ENCODE measurements at regions not wholly inside any gene's neighbourhood (a gene's known extent, or its start where the extent isn't known, plus 50 kb on each side); places are given as distances from the start of the nearest gene placed in this dataset.
"Not testable (repeated sequence)": the region's sequence is repeated elsewhere in the genome, so short reads cannot be mapped to it uniquely, and the experiment has no call there.

DNA sequence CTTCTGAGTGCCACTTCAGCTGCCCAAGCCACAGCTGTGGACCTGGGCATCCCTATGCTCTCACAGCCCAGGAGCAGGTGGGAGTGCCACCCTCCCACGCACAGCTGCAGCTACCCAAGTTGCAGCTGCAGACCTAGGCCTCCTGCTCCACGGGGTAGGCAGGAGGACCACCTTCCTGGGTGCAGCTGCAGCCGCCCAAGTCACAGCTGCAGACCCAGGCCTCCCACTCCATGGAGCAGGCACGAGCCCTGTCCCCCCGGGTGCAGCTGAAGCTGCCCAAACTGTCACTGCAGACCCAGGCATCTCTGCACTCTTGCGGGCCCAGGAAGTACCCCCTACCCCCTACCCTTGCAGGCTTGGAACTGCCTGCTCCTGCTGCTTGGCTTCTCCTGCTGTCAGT, 260.2 kb downstream of the XPNPEP1 start:
- H3K4me3 ChIP-seq (ENCODE audit: low read depth, low read length) = no peak overlapping the region

DNA sequence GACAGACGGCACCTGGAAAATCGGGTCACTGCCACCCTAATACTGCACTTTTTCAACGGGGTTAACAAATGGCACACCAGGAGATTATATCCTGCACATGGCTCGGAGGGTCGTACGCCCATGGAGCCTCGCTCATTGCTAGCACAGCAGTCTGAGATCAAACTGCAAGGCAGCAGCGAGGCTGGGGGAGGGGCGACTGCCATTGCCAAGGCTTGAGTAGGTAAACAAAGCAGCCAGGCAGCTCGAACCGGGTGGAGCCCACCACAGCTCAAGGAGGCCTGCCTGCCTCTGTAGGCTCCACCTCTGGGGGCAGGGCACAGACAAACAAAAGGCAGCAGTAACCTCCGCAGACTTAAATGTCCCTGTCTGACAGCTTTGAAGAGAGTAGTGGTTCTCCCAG, 270.7 kb downstream of the XPNPEP1 start:
- H3K4me3 ChIP-seq (ENCODE audit: low read depth, low read length) = not testable (repeated sequence)

DNA sequence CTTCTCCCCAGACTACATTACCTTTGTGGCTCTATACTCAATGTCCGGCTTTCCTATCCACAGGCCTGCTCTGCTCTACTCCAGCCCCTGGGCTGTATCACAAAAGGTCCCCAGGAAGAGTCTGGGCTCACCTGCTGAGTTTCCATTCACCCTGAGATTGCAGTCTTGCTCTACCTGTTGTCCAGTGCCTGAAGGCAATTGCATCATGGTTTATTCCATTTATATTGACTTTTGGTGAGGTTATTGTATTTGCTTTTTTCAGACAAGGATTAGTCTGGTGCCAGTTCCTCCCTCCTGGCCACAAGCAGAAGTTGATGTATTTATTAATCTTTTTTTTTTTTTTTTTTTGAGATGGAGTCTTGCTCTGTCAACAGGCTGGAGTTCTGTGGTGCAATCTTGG, 273.1 kb downstream of the XPNPEP1 start:
- H3K4me3 ChIP-seq (ENCODE audit: low read depth, low read length) = no peak overlapping the region

DNA sequence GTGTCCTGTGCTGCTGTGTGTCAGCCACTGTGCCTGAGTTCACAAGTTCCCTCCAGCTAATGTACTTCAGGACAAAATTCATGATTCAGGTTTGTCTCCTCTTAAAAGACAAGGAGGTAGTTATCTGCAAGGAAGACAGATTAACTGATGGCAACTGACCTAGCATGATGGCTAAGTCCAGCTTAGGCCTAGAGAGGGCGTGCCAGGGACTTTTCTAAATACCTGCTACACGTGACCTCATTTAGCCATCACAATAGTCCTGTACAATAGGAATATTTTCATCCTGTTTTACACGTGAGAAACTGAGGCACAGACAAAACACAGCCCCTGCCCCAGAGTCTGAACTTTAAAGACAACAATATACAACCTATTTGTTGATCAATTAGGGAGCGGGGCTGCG, 275.7 kb downstream of the XPNPEP1 start:
- H3K4me3 ChIP-seq (ENCODE audit: low read depth, low read length) = no peak overlapping the region

DNA sequence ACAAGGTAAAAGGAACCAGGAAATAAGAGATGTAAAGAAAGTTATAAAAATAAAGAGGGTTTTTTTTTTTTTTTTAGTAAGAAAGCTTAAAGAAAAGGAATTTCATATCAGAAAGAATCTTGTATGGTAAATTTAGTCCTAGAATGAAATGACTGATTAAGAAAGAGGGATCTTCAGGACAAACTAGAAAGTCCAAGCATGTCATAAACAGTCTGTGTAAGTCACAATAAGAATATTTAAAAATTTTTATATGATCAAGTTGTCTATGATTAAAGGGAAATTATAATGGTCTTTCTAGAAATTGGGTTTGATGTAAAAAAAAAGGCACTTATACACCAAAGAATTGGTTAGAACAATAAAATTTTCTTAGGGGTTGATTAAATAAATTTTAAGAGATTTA, 289.5 kb downstream of the XPNPEP1 start:
- no peak overlapping the region for H3K4me3 ChIP-seq (ENCODE audit: low read depth, low read length)

DNA sequence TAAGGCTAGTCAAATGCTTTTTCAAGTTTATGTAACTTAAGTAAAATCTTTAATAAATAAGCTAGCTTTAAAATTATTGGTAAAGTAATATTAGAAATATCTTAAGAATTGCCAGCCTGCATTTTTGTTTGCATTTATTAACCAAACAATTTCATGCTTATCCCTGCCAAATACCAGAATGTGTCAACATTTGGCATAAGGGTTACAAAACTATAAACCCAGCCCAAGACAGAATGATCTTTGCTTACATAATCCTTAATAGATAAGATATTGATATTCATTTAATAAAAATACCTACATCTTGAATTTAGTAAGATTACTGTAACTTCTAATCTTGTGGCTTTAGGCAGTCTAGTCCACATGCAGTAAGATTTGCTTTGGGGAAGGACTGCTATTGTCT, 290.3 kb downstream of the XPNPEP1 start:
- not testable (repeated sequence) for H3K4me3 ChIP-seq (ENCODE audit: low read depth, low read length)

DNA sequence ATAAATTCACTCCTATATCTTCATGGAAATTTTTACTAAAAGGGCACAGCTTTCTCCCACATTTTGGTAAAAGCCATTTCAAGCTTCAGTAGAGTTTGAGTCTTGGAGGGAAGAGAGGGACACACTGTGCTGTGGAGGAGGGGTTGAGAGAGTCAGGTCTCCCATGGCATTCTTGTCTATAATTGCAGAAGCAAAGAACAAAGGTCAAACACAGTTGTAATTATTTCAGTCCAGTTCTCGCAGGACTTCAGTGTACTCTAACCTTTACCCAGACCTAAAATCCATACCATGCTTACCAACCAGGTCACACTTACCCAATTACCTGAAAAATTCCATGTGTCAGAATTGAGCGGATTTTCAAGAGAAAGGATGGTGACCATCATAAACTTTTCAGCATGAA, 298.4 kb downstream of the XPNPEP1 start:
- H3K4me3 ChIP-seq (ENCODE audit: low read depth, low read length) = no peak overlapping the region

DNA sequence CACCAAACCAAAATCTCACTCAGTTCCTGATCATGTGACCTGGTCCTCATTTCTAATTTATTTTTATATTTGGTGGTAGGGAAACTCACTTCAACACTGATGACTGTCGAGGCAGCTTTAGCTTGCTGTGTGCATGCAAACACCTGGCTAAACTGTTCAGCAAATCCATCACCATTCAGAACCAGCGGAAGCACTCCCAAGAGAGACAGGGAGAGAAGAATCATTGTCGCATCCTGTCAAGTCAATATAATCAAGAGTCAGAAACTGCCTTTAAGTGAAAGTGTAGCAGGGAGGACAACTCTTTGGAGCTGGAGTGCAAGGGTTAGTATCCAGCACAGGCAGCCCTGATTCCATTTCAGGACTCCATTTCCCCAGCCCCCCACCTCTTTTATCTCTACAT, 300.7 kb downstream of the XPNPEP1 start:
- no peak overlapping the region for H3K4me3 ChIP-seq (ENCODE audit: low read depth, low read length)

DNA sequence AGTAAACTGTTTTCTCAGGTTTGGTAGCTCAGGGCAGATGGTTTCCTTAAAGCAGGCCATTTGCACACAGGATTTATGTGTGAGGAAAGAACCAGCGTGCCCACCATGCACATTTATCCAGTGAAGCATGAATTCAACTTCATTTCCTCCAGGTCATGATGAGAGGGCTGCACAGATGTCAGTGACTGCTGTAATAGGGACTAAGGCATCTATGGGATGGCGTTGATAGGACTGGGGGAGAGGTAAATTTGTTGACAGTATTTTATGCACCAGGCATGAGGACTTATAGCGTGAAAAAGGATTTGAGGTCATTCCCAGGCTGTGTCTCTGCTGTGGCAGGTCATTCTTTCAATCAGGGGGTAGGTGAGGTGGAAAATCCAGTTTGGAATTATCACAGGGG, 302.9 kb downstream of the XPNPEP1 start:
- no peak overlapping the region for H3K4me3 ChIP-seq (ENCODE audit: low read depth, low read length)

DNA sequence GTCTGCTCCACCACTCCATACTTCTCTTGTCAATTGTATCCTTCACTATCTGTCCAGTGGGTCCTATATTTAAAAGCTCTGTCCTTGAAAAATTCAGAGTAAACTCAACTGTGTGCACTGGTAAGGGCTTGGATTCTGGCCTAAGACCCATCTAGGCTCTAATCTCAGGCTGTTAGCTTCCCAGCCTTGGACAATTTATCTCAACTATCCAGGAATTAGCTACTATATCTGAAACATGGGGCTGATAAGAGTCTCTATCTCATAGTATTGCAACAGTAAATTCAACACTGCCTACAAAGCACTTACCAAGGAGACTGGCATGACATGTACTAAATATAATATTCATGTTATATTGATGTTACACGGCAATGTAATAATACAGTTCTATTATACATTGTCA, 303.4 kb downstream of the XPNPEP1 start:
- H3K4me3 ChIP-seq (ENCODE audit: low read depth, low read length) = no peak overlapping the region

DNA sequence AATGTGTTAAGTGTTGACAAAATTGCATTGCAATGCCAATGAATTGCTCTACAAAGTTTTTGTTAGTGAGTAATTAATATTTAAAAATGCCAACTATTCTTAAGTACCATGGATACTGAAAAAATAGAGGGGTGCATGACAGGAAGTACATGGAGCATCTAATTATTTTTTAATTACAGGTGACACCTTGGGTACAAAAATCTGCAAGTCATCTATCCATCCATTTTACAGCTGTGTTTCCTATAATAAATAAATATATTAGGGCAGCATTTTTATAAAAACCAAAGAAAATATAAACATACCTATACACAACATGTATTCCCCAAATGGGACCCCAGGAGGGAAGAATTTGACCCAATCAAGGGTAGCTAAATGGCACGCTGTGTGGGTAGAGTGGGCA, 304.6 kb downstream of the XPNPEP1 start:
- no peak overlapping the region for H3K4me3 ChIP-seq (ENCODE audit: low read depth, low read length)

DNA sequence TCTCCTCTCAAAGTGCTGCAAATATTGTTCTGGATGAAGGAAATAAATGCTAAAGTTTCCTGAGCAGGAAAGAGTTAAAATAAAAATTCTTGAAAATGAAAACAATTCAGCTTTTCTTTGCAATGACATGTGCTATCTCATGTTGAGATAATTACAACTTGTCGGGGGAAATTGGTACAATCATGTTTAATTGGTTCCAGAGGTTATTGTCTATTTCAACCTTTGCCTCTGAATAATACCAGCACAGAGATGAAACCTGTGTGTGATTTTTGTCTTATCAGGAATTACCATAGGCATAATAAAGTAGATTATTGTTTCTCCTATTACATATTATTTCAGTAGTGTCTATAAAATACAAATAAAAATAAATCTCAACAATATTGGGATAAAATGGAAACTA, 305.0 kb downstream of the XPNPEP1 start:
- H3K4me3 ChIP-seq (ENCODE audit: low read depth, low read length) = no peak overlapping the region

DNA sequence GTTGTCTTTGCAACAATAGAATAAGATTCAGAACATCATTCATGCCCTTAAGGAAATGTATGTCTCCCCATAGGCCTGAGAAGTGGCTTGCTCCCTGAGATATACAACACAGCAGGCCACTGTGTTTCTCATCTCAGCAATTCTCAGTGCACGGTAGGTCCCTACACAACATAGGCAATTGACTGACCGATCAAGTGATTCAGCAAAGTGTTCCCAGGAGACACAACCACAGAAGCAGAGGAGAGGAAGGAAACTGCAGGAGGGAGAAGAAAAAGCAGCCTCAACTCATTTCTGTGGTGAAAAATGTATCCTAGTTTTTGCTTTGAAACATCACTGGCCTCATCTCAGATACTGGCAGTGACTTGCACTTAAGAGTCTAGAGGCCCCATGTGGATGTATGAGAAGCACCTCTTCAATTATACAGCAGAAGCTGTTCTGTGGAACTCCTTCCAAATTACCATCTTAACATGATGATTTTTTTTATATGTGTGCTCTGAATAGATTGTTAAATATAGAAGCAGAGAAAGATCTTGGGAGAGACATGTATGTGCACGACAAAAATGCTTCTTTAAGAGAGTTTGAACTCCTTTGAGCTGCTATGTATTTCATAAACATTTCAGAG, 306.8 kb downstream of the XPNPEP1 start:
- H3K4me3 ChIP-seq (ENCODE audit: low read depth, low read length) = no peak overlapping the region

DNA sequence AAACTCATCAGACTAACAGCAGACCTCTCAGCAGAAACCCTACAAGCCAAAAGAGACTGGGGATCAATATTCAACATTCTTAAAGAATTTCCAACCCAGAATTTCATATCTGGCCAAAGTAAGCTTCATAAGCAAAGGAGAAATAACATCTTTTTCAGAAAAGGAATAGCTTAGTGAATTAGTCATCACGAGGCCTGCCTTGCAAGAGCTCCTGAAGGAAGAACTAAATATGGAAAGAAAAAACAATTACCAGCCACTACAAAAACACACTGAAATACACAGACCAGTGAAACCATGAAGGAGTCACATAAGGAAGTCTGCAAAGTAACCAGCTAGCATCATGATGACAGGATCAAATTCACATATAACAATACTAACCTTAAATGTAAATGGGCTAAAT, 328.0 kb downstream of the XPNPEP1 start:
- not testable (repeated sequence) for H3K4me3 ChIP-seq (ENCODE audit: low read depth, low read length)

DNA sequence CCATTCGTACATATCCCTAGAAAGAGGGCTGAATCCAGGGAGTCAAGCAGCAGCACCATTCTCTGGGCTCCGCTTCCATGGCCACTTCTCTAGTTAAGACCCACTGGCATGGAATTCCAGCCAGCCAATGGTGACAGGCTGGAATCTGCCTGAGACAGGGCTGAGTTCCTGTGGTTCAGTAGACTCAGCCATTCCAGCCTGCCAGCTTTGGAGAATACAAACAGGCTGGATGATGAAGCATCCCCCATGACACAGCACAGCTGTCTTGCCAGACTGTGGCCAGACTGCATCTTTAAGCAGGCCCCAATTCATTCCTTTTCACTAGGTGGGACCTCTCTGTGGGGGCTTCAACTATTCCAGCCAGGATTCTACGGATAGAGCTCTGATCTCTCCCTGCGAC, 329.6 kb downstream of the XPNPEP1 start:
- H3K4me3 ChIP-seq (ENCODE audit: low read depth, low read length) = no peak overlapping the region

DNA sequence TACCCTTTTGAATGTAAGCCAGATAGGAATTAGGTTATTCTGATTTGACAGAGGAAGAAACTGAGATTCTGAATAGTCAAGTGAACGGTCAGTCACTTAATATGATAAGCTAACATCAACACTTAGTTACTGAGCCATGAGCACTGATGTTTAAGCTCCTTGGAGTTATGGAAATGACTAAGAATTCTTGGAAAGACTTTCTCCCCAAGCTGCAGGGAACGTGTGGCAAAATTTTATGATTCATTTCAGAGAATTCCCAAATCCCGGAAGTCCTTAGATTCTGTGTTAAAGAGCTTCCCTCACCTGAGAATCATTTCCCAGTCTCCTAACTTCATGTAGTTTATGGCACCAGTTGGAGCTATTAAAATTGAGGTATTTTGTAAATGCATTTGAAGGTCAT, 330.9 kb downstream of the XPNPEP1 start:
- H3K4me3 ChIP-seq (ENCODE audit: low read depth, low read length) = no peak overlapping the region

DNA sequence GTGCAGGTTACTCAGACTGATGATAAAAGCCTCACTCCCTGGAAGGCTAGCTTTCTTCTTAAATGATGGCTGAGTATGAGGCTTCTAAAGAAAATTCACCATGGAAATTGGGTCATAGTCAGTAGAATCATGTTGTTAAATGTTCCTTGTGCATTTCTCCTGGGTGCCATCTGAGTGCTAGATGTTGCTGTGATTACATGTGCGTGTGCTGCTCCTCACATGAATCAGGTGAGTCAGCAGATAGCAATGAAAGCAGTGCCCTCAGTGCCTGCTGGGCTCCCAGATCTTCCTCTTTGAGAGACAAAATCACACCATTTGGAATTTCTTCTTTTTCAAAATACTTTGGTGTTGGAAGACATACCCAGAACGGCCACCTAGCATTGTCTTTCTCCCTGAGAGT, 331.7 kb downstream of the XPNPEP1 start:
- H3K4me3 ChIP-seq (ENCODE audit: low read depth, low read length) = no peak overlapping the region

DNA sequence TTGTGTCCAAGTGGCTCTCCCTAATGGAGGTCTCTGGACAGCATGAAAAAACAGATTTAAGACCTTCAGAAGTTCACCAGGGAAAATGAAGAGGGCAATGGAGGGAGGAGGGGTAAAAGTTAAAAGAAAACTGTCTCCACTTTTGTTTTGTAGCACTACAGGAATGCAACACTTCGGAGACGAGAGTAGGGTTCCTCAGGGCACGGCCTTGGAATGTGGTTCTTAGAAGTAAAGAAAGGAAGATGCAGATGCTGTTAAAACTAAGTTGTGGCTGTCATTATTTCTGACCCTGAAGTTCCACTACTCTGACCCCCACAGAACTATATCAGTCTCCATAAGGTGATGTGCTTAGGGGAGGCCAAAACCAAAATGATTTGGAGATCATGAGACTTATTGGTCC, 335.1 kb downstream of the XPNPEP1 start:
- no peak overlapping the region for H3K4me3 ChIP-seq (ENCODE audit: low read depth, low read length)

DNA sequence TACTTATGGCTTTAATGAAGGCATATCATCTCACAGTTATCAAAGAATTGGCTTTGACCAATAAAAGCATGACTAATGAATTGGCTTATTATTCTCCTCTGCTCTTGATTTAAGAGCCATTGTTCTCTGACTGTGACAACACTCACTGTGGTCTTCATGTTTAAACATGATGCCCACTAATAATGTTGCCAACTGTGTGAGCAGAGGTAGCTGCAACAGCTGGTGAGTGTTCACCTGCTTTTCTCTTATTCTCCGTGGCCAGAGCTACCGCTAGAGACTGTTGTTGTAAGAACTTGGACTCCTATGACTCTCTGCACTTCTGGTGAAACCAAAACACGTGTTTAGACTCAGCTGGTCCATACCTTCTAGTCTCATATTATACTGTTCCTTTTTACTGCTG, 335.9 kb downstream of the XPNPEP1 start:
- no peak overlapping the region for H3K4me3 ChIP-seq (ENCODE audit: low read depth, low read length)

DNA sequence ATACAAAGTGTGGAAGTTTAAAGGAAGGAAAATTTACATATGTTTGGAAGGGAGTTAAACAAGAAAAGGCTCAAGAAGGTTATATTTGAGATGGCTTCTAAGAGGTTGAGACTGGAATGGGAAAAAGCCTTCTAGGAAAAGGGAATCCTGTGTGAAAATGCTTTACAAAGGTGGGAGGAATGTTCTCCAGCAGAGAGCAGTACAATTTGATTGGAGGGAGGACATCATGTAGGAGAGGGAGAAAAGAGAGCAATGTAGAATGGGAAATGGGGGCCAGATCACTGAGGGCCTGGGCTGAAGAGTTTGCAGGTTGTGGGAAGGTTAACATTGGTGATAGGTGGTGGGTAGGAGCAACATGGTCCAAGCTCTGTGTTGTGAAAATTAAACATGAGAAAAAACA, 366.9 kb downstream of the XPNPEP1 start:
- no peak overlapping the region for H3K4me3 ChIP-seq (ENCODE audit: low read depth, low read length)

DNA sequence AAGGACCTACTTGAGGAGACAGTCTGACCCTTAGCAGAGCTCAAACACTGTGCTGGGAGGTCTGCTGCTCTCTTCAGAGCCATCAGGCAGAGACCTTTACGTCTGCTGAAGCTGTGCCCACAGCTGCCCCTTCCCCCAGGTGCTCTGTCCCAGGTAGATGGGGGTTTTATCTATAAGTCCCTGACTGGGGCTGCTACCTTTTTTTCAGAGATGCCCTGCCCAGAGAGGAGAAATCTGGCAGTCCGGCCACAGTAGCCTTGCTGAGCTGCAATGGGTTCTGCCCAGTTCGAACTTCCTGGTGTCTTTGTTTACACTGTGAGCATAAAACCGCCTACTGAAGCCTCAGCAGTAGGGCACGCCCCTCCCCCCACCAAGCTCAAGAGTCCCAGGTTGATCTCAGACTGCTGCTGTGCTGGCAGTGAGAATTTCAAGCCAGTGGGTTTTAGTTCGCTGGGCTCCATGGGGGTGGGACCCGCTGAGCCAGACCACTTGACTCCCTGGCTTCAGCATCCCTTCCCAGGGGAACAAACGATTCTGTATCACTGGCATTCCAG, 381.2 kb downstream of the XPNPEP1 start:
- H3K4me3 ChIP-seq (ENCODE audit: low read depth, low read length) = not testable (repeated sequence)

DNA sequence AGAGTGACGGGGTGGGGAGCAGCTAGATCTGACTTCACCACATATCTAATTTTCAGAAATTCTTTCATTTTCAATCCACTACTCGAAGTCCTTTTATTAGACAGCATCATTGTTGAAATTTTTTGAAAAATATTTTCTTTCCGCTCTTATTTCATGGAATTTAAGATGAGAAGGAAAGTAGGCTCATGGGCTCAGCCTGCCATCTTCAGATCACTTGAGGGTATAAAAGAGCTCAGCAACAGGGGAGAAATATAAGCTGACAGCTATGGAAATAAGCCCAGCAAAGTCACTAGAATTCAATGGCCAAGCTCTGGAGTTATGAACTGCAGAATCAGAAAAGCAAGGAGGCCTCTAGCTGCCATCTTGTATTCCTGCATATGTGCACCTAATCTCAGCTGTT, 389.1 kb downstream of the XPNPEP1 start:
- H3K4me3 ChIP-seq (ENCODE audit: low read depth, low read length) = no peak overlapping the region

DNA sequence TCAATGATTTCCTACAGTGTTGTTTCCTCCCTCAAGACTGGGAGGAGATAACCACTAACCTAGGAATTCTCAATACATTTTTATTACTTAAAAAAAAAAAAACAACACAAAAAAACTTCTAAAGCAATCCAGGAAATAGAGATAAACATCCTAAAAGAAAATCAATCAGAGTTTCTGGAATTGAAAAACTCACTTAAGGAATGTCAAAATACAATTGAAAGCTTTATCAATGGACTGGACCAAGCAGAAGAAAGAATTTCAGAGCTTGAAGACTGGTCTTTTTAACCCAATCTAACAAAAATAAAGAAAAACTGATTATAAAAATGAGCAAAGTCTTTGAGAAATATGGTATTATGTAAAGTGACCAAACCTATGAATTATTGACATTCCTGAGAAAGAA, 394.1 kb downstream of the XPNPEP1 start:
- H3K4me3 ChIP-seq (ENCODE audit: low read depth, low read length) = no peak overlapping the region

All from iPS-11a (cell line).